ENCODE measurements at regions not wholly inside any gene's neighbourhood (a gene's known extent, or its start where the extent isn't known, plus 50 kb on each side); places are given as distances from the start of the nearest gene placed in this dataset.

DNA sequence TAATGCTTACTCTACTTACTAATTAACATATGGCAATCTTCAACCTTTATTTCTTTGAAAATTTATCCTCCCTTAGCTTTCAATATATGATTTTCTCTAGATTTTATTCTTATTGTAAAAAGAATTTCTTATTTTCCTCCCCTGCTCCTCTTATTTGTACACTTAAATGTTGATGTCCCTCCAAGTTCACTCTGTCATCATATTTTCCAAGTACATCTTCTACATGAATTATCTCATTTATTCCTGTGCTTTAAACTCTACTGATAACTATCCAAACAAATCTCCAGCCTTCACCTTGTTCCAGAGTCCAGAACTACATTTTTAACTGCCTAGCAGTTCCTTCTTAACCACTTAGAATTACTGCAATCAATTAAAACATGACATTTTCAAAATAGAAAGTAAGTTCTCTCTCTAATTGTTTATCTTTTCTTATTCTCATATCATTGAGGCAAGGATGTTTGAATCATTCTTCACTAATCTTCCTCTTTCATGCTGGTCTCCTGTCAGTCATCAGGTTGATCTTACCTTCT lies 261.6 kb upstream of the FAR2 start:
- H3K9me3 ChIP-seq, result no peaks in the 10 kb centered on the region
- H3K4me3 ChIP-seq, result no peak overlapping the region
- no peak overlapping the region for H3K27ac ChIP-seq
- DNase-seq (ENCODE audit: low spot score in 2 of 2), result no peak
- TF ChIP-seq, protein P1, sequence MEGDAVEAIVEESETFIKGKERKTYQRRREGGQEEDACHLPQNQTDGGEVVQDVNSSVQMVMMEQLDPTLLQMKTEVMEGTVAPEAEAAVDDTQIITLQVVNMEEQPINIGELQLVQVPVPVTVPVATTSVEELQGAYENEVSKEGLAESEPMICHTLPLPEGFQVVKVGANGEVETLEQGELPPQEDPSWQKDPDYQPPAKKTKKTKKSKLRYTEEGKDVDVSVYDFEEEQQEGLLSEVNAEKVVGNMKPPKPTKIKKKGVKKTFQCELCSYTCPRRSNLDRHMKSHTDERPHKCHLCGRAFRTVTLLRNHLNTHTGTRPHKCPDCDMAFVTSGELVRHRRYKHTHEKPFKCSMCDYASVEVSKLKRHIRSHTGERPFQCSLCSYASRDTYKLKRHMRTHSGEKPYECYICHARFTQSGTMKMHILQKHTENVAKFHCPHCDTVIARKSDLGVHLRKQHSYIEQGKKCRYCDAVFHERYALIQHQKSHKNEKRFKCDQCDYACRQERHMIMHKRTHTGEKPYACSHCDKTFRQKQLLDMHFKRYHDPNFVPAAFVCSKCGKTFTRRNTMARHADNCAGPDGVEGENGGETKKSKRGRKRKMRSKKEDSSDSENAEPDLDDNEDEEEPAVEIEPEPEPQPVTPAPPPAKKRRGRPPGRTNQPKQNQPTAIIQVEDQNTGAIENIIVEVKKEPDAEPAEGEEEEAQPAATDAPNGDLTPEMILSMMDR (IDR thresholded peaks at IDR 0.05), result no peak
- no peaks in the 10 kb centered on the region for H3K4me1 ChIP-seq
- no peaks in the 10 kb centered on the region for H3K27me3 ChIP-seq
- intact Hi-C loops (cut with DNase I), result no loop called here
- H3K36me3 ChIP-seq, result no peaks in the 10 kb centered on the region

DNA sequence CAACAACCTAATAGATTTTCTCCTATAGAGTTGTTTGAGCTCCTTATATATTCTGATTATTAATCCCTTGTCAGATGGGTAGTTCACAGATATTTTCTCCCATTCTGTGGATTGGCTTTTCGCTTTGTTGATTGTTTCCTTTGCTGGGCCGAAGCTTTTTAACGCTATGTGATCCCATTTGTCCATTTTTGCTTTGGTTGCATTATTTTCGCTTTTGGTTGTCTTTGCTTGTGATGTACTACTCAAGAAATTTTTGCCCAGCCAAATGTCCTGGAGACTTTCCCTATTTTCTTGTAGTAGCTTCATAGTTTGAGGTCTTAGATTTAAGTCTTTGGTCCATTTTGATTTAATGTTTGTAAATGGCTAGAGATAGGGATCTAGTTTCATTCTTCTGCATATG lies 258.4 kb upstream of the FAR2 start:
- H3K4me3 ChIP-seq, result no peak overlapping the region
- no peak overlapping the region for H3K27ac ChIP-seq
- no peaks in the 10 kb centered on the region for H3K36me3 ChIP-seq
- intact Hi-C loops (cut with DNase I), result no loop called here
- TF ChIP-seq, protein P1 (IDR thresholded peaks at IDR 0.05), result no peak
- no peaks in the 10 kb centered on the region for H3K4me1 ChIP-seq
- H3K27me3 ChIP-seq, result no peaks in the 10 kb centered on the region
- no peak for DNase-seq (ENCODE audit: low spot score in 2 of 2)
- H3K9me3 ChIP-seq, result no peaks in the 10 kb centered on the region

DNA sequence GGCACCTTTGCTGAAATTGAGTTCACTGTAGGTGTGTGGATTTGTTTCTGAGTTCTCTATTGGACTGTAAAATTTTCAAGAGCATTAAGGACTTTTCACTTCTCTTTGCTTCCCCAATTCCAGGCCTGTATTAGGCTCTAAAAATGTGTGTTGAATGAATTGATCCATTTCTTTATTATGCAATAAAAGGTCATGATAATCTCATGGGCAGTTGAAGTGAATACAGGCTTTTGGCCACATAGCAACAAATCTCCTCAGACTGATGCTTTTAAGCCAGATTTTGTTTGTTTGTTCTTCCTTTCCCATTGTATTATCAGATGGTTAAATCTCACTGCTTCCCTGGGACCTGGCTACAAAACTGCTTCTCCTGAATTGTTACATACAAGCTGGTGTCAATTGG lies 258.0 kb upstream of the FAR2 start:
- H3K27ac ChIP-seq, result no peak overlapping the region
- no peak for DNase-seq (ENCODE audit: low spot score in 2 of 2)
- H3K4me3 ChIP-seq, result no peak overlapping the region
- H3K9me3 ChIP-seq, result no peaks in the 10 kb centered on the region
- no peaks in the 10 kb centered on the region for H3K27me3 ChIP-seq
- no peaks in the 10 kb centered on the region for H3K4me1 ChIP-seq
- intact Hi-C loops (cut with DNase I), result no loop called here
- TF ChIP-seq, protein P1 (IDR thresholded peaks at IDR 0.05), result no peak
- H3K36me3 ChIP-seq, result no peaks in the 10 kb centered on the region

DNA sequence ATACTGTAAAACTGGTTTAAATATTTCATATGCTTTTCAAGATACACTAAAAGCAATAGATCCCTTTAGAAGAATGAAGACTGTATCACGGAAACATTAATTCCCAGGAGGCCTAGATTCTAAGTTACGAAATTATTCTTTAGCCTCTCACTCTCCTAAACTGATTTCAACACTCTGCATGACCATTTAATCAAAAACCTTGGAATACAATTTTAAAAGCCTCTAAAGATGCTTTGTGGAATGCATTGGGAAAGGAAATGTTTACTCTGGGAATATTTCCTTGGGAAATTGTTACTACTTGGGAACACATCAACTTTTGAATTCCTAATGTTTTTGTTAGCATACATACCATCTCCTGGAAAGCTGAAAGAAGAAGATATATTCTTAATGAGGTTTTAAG lies 255.7 kb upstream of the FAR2 start:
- no peak for DNase-seq (ENCODE audit: low spot score in 2 of 2)
- Histone ChIP-seq H3K4me1 (no peaks in the 10 kb centered on the region), H3K27me3 (no peaks in the 10 kb centered on the region), H3K27ac (no peak overlapping the region), H3K9me3 (no peaks in the 10 kb centered on the region), H3K36me3 (no peaks in the 10 kb centered on the region), H3K4me3 (no peak overlapping the region)
- TF ChIP-seq, protein P1 (IDR thresholded peaks at IDR 0.05), result no peak
- intact Hi-C loops (cut with DNase I), result no loop called here

DNA sequence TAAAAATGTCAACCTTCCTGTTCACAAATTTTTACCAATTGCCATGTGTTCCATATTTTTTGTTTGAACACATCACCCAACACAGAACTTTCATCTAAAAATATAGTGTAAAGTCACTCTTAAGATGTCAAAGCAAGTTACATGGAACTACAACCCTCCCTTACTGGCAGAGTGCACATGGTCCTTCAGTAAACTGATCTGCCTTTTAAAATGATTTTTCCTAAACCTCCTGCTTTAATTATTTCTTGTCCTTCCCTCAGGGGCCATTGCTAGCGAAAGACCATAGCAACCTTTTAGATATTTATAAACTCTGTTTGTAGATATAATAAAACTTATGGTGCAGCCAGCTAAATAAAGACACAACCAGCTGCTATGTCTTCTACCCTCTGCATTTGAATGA lies 255.2 kb upstream of the FAR2 start:
- TF ChIP-seq, protein P1 (IDR thresholded peaks at IDR 0.05), result no peak
- no peaks in the 10 kb centered on the region for H3K36me3 ChIP-seq
- no peak overlapping the region for H3K4me3 ChIP-seq
- DNase-seq (ENCODE audit: low spot score in 2 of 2), result no peak
- H3K4me1 ChIP-seq, result no peaks in the 10 kb centered on the region
- no peaks in the 10 kb centered on the region for H3K27me3 ChIP-seq
- intact Hi-C loops (cut with DNase I), result no loop called here
- H3K9me3 ChIP-seq, result no peaks in the 10 kb centered on the region
- H3K27ac ChIP-seq, result no peak overlapping the region

DNA sequence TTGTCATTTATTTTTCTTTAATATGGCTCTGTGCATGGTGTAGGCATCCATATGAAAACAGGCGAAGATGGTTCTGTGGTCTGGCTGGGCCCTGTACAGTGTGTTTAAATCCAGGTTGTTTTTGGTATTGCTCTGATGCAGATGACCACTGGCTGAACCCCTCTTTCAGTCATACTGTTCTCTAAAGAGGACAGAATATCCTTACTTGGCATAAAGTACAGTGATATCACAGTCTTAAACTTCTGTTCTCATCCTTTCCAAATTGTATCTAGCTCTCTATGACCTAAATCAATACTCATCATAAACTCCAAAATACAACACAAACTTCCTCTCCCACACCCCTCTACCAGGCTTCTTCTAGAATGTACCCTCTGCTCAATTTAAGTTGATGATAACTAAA lies 252.7 kb upstream of the FAR2 start:
- DNase-seq (ENCODE audit: low spot score in 2 of 2), result no peak
- Histone ChIP-seq H3K27ac (no peak overlapping the region), H3K36me3 (no peaks in the 10 kb centered on the region), H3K4me3 (no peak overlapping the region), H3K4me1 (no peaks in the 10 kb centered on the region), H3K9me3 (peaks cover 0 to 2% of the 10 kb centered on the region in 2 donors), H3K27me3 (no peaks in the 10 kb centered on the region)
- intact Hi-C loops (cut with DNase I), result no loop called here
- TF ChIP-seq, protein P1 (IDR thresholded peaks at IDR 0.05), result no peak

Measured in ascending aorta (tissue), 2 donors.